GM18505 (cell line): ENCODE measurements at regions not wholly inside any gene's neighbourhood (a gene's known extent, or its start where the extent isn't known, plus 50 kb on each side); places are given as distances from the start of the nearest gene placed in this dataset.

Source experiments
- ATAC-seq: cut with Tn5 transposase; IDR thresholded peaks from one replicate; pipeline ENCODE4 v1.9.1; 2021; ENCODE audit not compliant: unreplicated experiment
- POLR2A ChIP-seq: IDR thresholded peaks from 4 replicates; pipeline ENCODE4 v1.6.1; 2011; ENCODE audit warnings: borderline replicate concordance; ENCODE audit not compliant: insufficient read depth, insufficient read length; ENCODE audit errors: extremely low read depth

GRCh38 chr18:71784777-71785176 lies 759.4 kb downstream of the CBLN2 start:
- ATAC-seq = no peak
- TF ChIP-seq POLR2A = no peak

GRCh38 chr18:71760541-71760940 lies 783.6 kb downstream of the CBLN2 start:
- no peak for TF ChIP-seq POLR2A
- ATAC-seq = no peak

GRCh38 chr18:71754246-71754645 lies 789.9 kb downstream of the CBLN2 start:
- no peak for TF ChIP-seq POLR2A
- ATAC-seq = no peak

DNA sequence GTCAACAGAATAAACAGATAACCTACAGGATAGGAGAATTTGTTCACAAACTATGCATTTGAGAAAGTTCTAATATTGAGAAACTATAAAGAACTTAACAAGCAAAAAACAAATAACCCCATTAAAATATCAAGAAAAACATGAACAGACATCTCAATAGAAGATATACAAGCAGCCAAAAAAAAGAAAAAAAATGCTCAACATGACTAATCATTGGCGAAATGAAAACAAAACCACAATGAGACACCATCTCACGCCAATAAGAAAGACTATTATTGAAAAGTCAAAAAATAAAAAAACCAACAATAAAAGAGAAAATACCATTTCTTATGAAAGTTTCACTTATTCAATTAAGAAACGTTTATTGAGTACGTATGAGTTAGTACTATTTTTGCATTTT lies 800.5 kb downstream of the CBLN2 start:
- ATAC-seq = no peak
- TF ChIP-seq POLR2A = no peak

DNA sequence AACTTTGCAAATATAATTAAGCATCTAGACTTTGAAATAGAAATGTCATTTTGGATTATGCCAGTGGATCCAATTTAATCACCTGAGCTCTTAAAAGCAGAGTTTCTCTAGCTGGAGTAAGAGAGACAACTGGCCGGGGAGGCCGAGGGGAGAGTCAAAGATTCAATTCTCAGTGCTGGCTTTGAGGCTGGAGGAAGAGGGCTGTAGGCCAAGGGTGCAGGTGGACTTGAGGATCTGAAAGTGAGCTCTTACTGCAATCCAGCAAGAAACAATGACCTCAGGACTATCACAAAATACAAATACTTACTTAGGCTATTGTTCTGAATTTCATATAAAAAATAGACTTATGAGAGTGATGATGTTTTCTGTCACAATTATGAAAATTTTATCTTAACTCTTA lies 814.5 kb downstream of the CBLN2 start:
- no peak for TF ChIP-seq POLR2A
- no peak for ATAC-seq

- no peak for TF ChIP-seq POLR2A
- no peak for ATAC-seq
Observed at GRCh38 chr18:71727909-71728308, 816.2 kb downstream of the CBLN2 start.

DNA sequence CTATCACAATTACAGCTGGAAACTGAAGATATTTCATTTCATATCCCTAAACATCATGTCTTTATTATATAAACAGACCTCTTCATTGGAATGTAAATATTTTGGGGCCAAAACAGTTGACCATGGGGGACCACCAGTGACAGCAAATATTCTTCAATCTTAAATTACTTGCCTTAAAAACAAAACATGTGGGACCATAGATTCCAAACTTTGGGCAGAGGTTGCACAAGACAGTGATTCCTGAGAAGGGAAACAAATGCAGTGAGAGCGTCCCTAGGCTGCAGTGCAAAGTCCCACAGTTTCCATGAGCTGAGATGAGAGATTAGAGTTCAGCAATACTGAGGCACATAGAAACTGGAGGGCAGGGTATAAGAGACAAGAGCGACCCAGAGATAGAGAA lies 818.9 kb downstream of the CBLN2 start:
- no peak for ATAC-seq

DNA sequence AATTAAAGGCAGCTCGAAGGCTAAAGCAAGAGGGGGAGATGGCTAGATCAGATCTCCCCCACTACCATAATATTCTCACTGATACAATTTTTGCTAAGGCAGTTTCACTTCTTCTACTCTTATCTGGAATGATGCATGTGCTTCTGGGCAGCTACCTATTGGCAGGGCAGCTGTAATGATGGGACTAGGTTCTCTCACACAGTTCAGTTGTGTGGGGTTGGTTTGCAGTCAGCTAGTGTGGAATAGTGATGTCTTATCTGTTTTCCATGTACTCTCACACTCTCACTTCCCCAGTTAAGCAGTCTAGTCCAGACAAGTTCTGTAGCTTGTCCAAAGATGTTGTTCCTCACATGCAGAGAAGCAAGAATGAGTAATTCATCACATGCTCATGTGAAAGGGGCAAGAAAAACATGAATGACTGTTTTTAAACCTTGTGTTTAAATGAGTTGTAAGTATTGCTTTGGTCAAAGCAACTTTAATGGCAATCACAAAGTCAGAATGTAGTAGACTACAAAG lies 836.1 kb downstream of the CBLN2 start:
- no peak for TF ChIP-seq POLR2A
- ATAC-seq = no peak

More for the DNA sequence above, 818.9 kb downstream of the CBLN2 start:
- TF ChIP-seq POLR2A = no peak

- no peak for ATAC-seq
- no peak for TF ChIP-seq POLR2A
Observed at GRCh38 chr18:71707400-71707799, 836.7 kb downstream of the CBLN2 start.

- no peak for TF ChIP-seq POLR2A
- no peak for ATAC-seq
Observed at GRCh38 chr18:71689416-71690160, 854.6 kb downstream of the CBLN2 start.

DNA sequence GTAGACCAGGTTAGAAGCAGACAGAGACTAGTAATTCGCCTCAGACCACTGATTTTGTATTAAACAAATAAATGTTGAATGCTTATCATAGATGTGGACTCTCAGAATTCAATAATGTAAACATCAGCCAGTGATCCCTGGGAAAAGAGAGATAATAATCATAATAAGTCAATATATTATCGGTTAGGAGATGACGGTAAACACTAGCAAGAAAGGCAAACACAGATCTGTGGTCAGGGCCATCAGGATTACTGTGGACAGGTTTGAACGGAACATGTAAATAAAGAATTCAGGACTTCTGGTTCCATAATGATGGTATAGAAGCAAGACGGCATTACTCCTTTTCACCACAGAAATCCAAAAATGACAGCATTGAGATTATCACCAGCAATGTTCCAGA lies 861.6 kb downstream of the CBLN2 start:
- TF ChIP-seq POLR2A = no peak
- no peak for ATAC-seq

DNA sequence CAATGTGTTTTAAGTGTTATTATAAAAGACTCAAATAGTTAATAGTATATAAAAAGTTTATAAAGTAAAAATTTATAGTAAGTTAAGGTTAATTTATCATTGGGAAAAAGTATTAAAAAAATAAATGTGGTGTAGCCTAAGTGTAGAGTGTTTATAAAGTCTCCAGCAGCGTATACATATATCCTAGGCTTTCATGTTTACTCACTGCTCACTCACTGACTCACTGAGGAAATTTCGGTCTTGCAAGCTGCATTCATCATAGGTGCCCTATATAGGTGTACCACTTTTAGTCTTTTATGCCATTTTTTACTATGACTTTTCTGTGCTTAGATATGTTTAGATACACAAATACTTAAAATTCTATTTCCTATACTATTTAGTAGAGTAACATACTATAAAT lies 866.0 kb downstream of the CBLN2 start:
- TF ChIP-seq POLR2A = no peak
- no peak for ATAC-seq

GRCh38 chr18:71673954-71674353 lies 870.2 kb downstream of the CBLN2 start:
- ATAC-seq = no peak
- TF ChIP-seq POLR2A = no peak

GRCh38 chr18:71673498-71673897 lies 870.6 kb downstream of the CBLN2 start:
- ATAC-seq = no peak
- no peak for TF ChIP-seq POLR2A
